Fibroblast of skin of right quadriceps (primary cell): ENCODE measurements at regions not wholly inside any gene's neighbourhood (a gene's known extent, or its start where the extent isn't known, plus 50 kb on each side); places are given as distances from the start of the nearest gene placed in this dataset.
"Not testable (repeated sequence)": the region's sequence is repeated elsewhere in the genome, so short reads cannot be mapped to it uniquely, and the experiment has no call there.

Experiments used
- DNase-seq: peaks from one replicate; pipeline ENCODE4 v3.0.0-alpha.2; 2013

GRCh38 chr13:44652168-44652567 is 76.0 kb upstream of the TSC22D1 start:
- no peak for DNase-seq

GRCh38 chr13:44651724-44652123 is 75.6 kb upstream of the TSC22D1 start:
- DNase-seq = no peak

GRCh38 chr13:44651209-44651608 is 75.1 kb upstream of the TSC22D1 start:
- DNase-seq = no peak

GRCh38 chr13:44649834-44650233 is 73.7 kb upstream of the TSC22D1 start:
- no peak for DNase-seq

GRCh38 chr13:44649104-44649428 is 72.9 kb upstream of the TSC22D1 start:
- no peak for DNase-seq

GRCh38 chr13:44648392-44649103 is 72.4 kb upstream of the TSC22D1 start:
- DNase-seq = no peak

GRCh38 chr13:44647560-44647959 is 71.4 kb upstream of the TSC22D1 start:
- not testable (repeated sequence) for DNase-seq

- no peak for DNase-seq
Measured at GRCh38 chr13:44646044-44646443, 69.9 kb upstream of the TSC22D1 start.

- no peak for DNase-seq
Measured at GRCh38 chr13:44643256-44643655, 67.1 kb upstream of the TSC22D1 start.

GRCh38 chr13:44637581-44637980 is 61.5 kb upstream of the TSC22D1 start:
- no peak for DNase-seq

GRCh38 chr13:44629465-44630183 is 53.5 kb upstream of the TSC22D1 start:
- peak; percentile 81 for DNase-seq

- peak; percentile 43 for DNase-seq
Measured at GRCh38 chr13:44628826-44629225, 52.7 kb upstream of the TSC22D1 start.

- peak; percentile 71 for DNase-seq
Measured at GRCh38 chr13:44627441-44627840, 51.3 kb upstream of the TSC22D1 start.

- DNase-seq = no peak
Measured at GRCh38 chr13:44626176-44626575, 50.0 kb upstream of the TSC22D1 start.
